T47D (cell line): ENCODE measurements at regions not wholly inside any gene's neighbourhood (a gene's known extent, or its start where the extent isn't known, plus 50 kb on each side); places are given as distances from the start of the nearest gene placed in this dataset.
A peak's percentile ranks its signal among the peaks of the same experiment; 100 is the strongest.

Experiments
- DNase-seq, 2 experiments: peaks; one replicate each; pipeline versions ENCODE4 v3.0.0 to v3.0.0-alpha.2; 2011 to 2012; ENCODE audit warnings: low read depth in 1 of 2, low spot score in 1 of 2
- JUND ChIP-seq: IDR thresholded peaks from 2 replicates; pipeline ENCODE4 v1.6.1; 2012; ENCODE audit warnings: low read depth
- in situ Hi-C: cut with HindIII; loops from 2 replicates; pipeline ENCODE4 v1.10.0; 2016; ENCODE audit warnings: low sequenced_read_pairs, low pct_unique_long_range_greater_than_20kb

GRCh38 chr14:100381395-100382105 lies 58.4 kb downstream of the SLC25A47 start:
- in situ Hi-C loops, result no loop called here
- TF ChIP-seq JUND, result no peak
- no peak for DNase-seq

- TF ChIP-seq JUND, result no peak
- DNase-seq, result no peak
- in situ Hi-C loops, result no loop called here
These were observed 58.9 kb downstream of the SLC25A47 start for GRCh38 chr14:100382106-100382455.

- in situ Hi-C loops, result no loop called here
- no peak for TF ChIP-seq JUND
- DNase-seq, result peak; percentile 71 to 77
These were observed 60.6 kb downstream of the SLC25A47 start for GRCh38 chr14:100383727-100384158.

GRCh38 chr14:100384277-100384676 lies 61.1 kb downstream of the SLC25A47 start:
- in situ Hi-C loops, result no loop called here
- no peak for DNase-seq

GRCh38 chr14:100384819-100385813 lies 62.0 kb downstream of the SLC25A47 start:
- TF ChIP-seq JUND, result no peak
- in situ Hi-C loops, result no loop called here
- peak in 1 of 2 experiments; percentile 61 for DNase-seq

More at GRCh38 chr14:100384277-100384676, 61.1 kb downstream of the SLC25A47 start:
- TF ChIP-seq JUND, result no peak

GRCh38 chr14:100386121-100386520 lies 63.0 kb downstream of the SLC25A47 start:
- no peak for DNase-seq

GRCh38 chr14:100386846-100387245 lies 63.7 kb downstream of the SLC25A47 start:
- no peak for DNase-seq
- in situ Hi-C loops, result no loop called here
- no peak for TF ChIP-seq JUND

More at GRCh38 chr14:100386121-100386520, 63.0 kb downstream of the SLC25A47 start:
- TF ChIP-seq JUND, result no peak
- in situ Hi-C loops, result no loop called here

GRCh38 chr14:100387450-100387849 lies 64.3 kb downstream of the SLC25A47 start:
- TF ChIP-seq JUND, result no peak
- in situ Hi-C loops, result no loop called here

GRCh38 chr14:100388103-100389054 lies 65.2 kb downstream of the SLC25A47 start:
- in situ Hi-C loops, result no loop called here
- DNase-seq, result no peak
- no peak for TF ChIP-seq JUND

More at GRCh38 chr14:100387450-100387849, 64.3 kb downstream of the SLC25A47 start:
- DNase-seq, result no peak

GRCh38 chr14:100389497-100390104 lies 66.5 kb downstream of the SLC25A47 start:
- DNase-seq, result no peak
- no peak for TF ChIP-seq JUND
- in situ Hi-C loops, result no loop called here

- no peak for TF ChIP-seq JUND
- DNase-seq, result no peak
- in situ Hi-C loops, result no loop called here
These were observed 68.0 kb downstream of the SLC25A47 start for GRCh38 chr14:100391173-100391572.
